ENCODE measurements at regions not wholly inside any gene's neighbourhood (a gene's known extent, or its start where the extent isn't known, plus 50 kb on each side); places are given as distances from the start of the nearest gene placed in this dataset.

DNA sequence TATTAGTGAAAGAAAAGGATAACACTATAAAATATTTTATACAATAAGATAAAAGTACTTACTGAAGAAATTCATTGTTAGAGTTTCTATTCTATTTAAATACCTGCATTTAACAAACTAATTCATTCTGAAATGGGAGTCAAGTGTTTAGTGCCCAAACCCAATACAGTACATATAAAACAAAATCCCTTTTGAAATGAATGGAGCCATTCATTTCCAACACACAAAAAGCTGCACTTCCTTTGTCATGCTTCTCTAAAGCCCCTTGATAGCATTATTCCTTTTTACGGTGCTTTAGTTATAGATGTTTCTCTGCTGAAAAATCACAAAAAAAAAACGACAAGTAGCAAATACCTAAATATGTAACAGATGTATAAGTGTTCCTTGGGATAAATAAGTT lies 596.3 kb downstream of the ZIC1 start:
- intact Hi-C loops (cut with micrococcal nuclease), result no loop called here

- intact Hi-C loops (cut with micrococcal nuclease), result no loop called here
These were observed 597.3 kb downstream of the ZIC1 start for GRCh38 chr3:148006508-148006907.

GRCh38 chr3:148008591-148008990 lies 599.4 kb downstream of the ZIC1 start:
- intact Hi-C loops (cut with micrococcal nuclease), result no loop called here

DNA sequence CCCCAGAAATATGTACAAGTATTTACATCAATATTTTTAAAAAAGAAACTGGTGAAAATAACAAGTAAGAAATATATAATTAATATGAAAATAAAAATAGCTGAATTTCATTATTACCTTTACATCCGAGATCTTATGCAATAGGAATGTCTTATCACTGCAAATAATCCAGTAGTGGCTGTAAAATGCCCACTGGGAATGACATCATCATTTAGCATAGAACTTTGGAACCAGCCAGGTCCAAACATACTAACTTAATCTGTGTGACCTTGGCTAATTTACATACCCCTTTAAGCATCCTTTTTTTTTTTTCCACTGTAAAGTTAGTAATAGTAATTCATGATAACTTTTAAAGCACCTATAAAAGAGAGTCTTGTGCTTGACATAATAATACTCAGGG lies 611.7 kb downstream of the ZIC1 start:
- intact Hi-C loops (cut with micrococcal nuclease), result no loop called here

DNA sequence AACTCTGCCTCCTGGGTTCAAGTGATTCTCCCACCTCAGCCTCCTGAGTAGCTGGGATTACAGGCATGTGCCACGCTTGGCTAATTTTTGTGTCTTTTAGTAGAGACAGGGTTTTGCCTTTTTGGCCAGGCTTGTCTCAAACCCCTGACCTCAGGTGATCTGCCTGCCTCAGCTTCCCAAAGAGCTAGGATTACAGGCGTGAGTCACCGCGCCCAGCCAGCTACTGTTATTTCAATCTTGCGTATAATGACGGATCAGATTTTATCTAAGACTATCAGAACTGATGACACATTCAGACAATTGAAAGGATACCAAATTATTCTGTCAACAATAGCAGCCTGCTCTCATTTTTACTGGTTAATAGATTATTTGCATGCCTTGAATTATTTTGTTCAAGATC lies 612.2 kb downstream of the ZIC1 start:
- intact Hi-C loops (cut with micrococcal nuclease), result no loop called here

DNA sequence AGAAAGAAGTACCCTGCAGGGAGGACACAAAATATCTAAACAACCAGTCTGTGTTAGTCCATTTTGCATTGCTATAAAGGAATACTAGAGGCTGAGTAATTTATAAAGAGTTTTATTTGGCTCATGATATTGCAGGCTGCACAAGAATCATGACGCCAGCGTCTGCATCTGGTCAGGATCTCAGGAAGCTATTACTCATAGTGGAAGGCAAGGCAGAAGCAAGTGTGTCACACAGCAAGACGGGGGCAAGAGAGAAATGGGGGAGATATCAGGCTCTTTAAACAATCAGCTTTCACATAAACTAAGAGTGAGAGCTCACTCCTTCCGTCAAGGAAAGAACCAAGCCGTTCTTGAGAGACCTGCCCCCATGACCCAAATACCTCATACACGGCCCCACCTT lies 614.8 kb downstream of the ZIC1 start:
- intact Hi-C loops (cut with micrococcal nuclease), result no loop called here

- intact Hi-C loops (cut with micrococcal nuclease), result no loop called here
These were observed 616.9 kb downstream of the ZIC1 start for GRCh38 chr3:148026009-148026588.

- intact Hi-C loops (cut with micrococcal nuclease), result no loop called here
These were observed 621.8 kb downstream of the ZIC1 start for GRCh38 chr3:148030975-148031374.

GRCh38 chr3:148034353-148034752 lies 625.2 kb downstream of the ZIC1 start:
- intact Hi-C loops (cut with micrococcal nuclease), result no loop called here

DNA sequence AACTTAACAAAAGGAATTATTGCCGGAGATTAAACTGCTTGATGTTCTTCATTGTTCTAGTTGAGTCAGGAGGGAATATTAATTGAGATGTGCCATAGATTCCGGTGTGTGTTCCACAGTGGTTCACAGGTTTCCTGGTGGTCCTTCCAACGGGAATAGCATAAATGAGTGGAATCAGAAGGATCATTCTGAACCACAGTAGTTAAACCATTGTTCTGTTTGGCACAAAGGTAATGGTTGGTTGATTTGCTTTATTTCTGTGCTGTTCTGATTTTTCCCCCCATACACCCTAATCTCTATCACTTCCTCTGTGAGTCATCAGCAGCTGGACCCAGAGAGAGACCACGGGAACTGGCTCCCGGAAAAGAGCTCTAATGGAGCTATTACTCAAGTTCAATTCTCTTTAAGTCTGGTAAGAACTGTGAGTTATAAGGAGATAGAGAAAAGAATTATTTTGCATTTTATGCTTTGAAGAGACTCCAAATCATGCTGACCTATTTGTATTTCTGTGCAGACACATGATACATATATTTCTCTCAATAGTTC lies 627.2 kb downstream of the ZIC1 start:
- intact Hi-C loops (cut with micrococcal nuclease), result no loop called here

- intact Hi-C loops (cut with micrococcal nuclease), result no loop called here
These were observed 633.7 kb downstream of the ZIC1 start for GRCh38 chr3:148042663-148043445.

DNA sequence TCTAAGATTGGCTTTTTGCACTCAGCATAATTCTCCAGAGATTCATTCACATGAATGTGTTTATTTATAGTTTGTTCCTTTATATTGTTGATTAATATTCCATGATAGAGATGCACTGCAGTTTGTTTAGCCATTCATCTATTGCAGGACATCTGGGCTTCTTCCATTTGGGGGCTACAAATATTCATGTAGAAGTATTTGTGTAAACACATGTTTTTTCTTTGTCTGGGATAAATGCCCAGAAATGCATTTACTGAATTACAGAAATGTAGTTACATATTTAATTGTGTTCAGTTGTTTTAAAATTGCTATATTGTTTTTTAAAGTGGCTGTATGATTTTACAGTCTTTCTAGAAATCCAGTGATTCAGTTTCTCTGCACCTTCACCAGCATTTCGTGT lies 635.0 kb downstream of the ZIC1 start:
- intact Hi-C loops (cut with micrococcal nuclease), result no loop called here

GRCh38 chr3:148054999-148055398 lies 642.7 kb upstream of the AGTR1 start:
- intact Hi-C loops (cut with micrococcal nuclease), result no loop called here

DNA sequence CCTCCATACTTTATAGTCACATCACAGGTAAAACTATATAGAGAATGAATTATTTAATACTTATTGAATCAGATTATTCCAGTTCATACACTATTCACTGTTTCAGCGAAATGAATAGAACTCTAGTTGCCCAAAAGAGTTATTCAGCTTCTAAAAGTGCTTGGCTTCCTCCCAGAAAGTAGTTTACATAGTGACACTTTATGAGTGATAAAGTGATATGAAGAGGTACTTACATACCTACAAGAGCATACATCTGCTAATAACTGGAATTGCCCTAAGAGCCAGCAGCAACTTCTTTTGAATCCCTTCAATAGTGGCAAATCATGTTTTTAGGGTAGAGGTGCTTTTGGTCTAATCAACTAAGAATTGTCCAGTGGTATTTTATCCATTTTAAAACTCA lies 635.1 kb upstream of the AGTR1 start:
- intact Hi-C loops (cut with micrococcal nuclease), result no loop called here

- intact Hi-C loops (cut with micrococcal nuclease), result no loop called here
These were observed 630.9 kb upstream of the AGTR1 start for GRCh38 chr3:148066802-148067201.

- intact Hi-C loops (cut with micrococcal nuclease), result no loop called here
These were observed 629.2 kb upstream of the AGTR1 start for GRCh38 chr3:148068466-148068865.

- intact Hi-C loops (cut with micrococcal nuclease), result no loop called here
These were observed 627.7 kb upstream of the AGTR1 start for GRCh38 chr3:148070041-148070440.

DNA sequence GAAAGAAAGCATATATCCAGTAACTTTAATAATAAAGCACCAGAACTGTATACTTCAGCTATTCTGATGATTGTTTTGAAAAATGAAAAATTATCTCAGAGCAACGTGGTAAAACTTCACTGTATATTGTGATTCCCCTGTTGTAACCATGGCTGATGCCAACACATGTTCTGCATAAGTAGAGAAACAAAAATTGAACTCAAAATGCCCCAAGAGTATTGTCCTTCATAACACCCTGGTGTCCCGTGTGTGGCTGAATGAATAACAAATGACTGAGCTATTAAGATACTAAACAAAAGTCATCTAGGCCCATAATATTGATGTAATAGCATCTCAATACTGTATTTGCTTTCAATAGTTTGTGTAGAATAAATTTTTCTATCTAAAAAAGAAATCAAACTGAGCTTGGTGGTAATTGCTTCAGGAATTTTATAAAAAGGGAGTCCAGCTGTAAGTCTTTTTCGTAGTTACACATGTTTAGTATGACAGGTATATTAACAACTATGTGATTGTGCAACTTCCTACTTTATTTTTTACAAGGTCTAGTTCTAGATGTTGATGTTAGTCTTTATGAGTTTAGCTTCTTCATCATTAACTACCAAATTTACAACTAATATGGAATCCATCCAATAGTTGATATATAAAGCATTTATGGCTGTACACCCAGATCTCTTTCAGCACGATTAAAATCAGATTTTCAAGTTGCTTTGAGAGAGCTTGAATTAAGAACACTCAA lies 623.8 kb upstream of the AGTR1 start:
- intact Hi-C loops (cut with micrococcal nuclease), result no loop called here

- intact Hi-C loops (cut with micrococcal nuclease), result no loop called here
These were observed 622.8 kb upstream of the AGTR1 start for GRCh38 chr3:148074946-148075345.

DNA sequence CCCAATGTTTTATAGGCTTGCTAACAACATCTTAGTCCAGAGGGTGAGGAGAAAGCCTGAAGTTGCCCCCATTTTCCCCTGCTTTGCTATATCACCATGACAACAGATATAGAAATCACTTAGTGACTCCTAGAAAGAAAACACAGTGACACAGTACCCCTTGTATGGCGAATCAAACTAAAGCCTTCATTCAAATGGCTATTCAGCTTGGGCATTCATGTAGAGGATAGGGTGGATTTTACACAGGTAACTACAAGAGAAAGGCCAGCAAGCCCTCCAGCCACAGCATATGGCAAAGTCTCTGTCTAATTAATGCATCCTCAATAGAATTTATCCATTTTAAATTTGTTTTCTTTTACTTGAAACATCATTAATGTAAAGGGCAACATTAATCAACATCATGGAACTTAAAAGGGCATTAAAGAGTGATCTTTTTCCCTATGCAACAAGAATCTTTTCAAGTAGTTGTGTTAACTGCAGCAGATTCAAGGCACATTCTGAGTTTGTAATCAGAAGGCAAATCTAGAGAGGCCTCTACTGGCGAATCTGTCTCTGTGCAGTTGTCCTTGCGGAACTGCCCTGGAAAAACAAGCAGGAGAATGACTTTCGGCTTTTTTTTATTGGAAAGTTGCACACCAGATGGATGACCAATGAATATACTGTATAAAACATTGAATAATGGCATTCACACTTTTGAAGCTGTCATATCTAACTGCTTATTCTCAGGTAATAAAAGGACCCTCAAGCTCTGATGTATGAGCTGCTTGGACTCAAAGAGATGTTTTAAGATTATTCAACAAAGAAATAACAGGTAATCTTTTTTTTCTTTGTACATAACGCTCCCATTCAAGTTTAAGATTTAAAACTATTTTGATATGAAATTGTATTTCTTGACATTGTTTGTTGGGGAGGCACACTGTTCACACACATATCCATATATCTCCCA lies 621.7 kb upstream of the AGTR1 start:
- intact Hi-C loops (cut with micrococcal nuclease), result no loop called here

GRCh38 chr3:148077318-148077923 lies 620.3 kb upstream of the AGTR1 start:
- intact Hi-C loops (cut with micrococcal nuclease), result no loop called here
